RPMI8226 (cell line): ENCODE measurements at regions not wholly inside any gene's neighbourhood (a gene's known extent, or its start where the extent isn't known, plus 50 kb on each side); places are given as distances from the start of the nearest gene placed in this dataset.

Experiments used
- DNase-seq: peaks from one replicate; pipeline ENCODE4 v3.0.0-alpha.2; 2015

GRCh38 chr5:58143727-58144126 lies 316.2 kb downstream of the PLK2 start:
- DNase-seq = no peak

GRCh38 chr5:58143181-58143580 lies 316.7 kb downstream of the PLK2 start:
- no peak for DNase-seq

- no peak for DNase-seq
Observed at GRCh38 chr5:58138791-58139190, 321.1 kb downstream of the PLK2 start.

GRCh38 chr5:58136406-58136805 lies 323.5 kb downstream of the PLK2 start:
- no peak for DNase-seq

- DNase-seq = no peak
Observed at GRCh38 chr5:58135571-58136335, 324.1 kb downstream of the PLK2 start.

GRCh38 chr5:58133631-58134296 lies 326.1 kb downstream of the PLK2 start:
- DNase-seq = no peak

GRCh38 chr5:58133216-58133615 lies 326.7 kb downstream of the PLK2 start:
- DNase-seq = no peak

- no peak for DNase-seq
Observed at GRCh38 chr5:58127255-58128220, 332.3 kb downstream of the PLK2 start.

GRCh38 chr5:58123501-58123900 lies 336.4 kb downstream of the PLK2 start:
- no peak for DNase-seq

- no peak for DNase-seq
Observed at GRCh38 chr5:58122848-58123392, 337.0 kb downstream of the PLK2 start.

GRCh38 chr5:58122157-58122556 lies 337.7 kb downstream of the PLK2 start:
- DNase-seq = no peak

GRCh38 chr5:58121391-58121790 lies 338.5 kb downstream of the PLK2 start:
- no peak for DNase-seq

- DNase-seq = no peak
Observed at GRCh38 chr5:58117542-58117941, 342.3 kb downstream of the PLK2 start.

- no peak for DNase-seq
Observed at GRCh38 chr5:58116346-58116745, 343.5 kb downstream of the PLK2 start.

GRCh38 chr5:58115811-58116210 lies 344.1 kb downstream of the PLK2 start:
- DNase-seq = no peak

- no peak for DNase-seq
Observed at GRCh38 chr5:58114324-58114723, 345.6 kb downstream of the PLK2 start.

- no peak for DNase-seq
Observed at GRCh38 chr5:58113172-58113571, 346.7 kb downstream of the PLK2 start.

GRCh38 chr5:58108511-58108910 lies 351.4 kb downstream of the PLK2 start:
- DNase-seq = no peak

GRCh38 chr5:58107704-58108103 lies 352.2 kb downstream of the PLK2 start:
- no peak for DNase-seq

GRCh38 chr5:58106754-58107410 lies 353.0 kb downstream of the PLK2 start:
- no peak for DNase-seq

- no peak for DNase-seq
Observed at GRCh38 chr5:58105836-58106235, 354.1 kb downstream of the PLK2 start.

- no peak for DNase-seq
Observed at GRCh38 chr5:58099257-58099656, 360.6 kb downstream of the PLK2 start.

- DNase-seq = peak; percentile 84
Observed at GRCh38 chr5:58094031-58094430, 365.9 kb downstream of the PLK2 start.
